HUES64 (cell line): ENCODE measurements at regions not wholly inside any gene's neighbourhood (a gene's known extent, or its start where the extent isn't known, plus 50 kb on each side); places are given as distances from the start of the nearest gene placed in this dataset.
"Not testable (repeated sequence)": the region's sequence is repeated elsewhere in the genome, so short reads cannot be mapped to it uniquely, and the experiment has no call there.

Source experiments
- H3K27ac ChIP-seq: 2 replicates; pipeline ENCODE4 v1.7.0; 2013; ENCODE audit warnings: low read depth, low read length, inconsistent platforms
- H3K27me3 ChIP-seq: 2 replicates; pipeline ENCODE4 v1.6.1; 2013; ENCODE audit warnings: mild to moderate bottlenecking, low read length; ENCODE audit not compliant: insufficient read depth
- H3K36me3 ChIP-seq: 2 replicates; pipeline ENCODE4 v1.6.1; 2013; ENCODE audit warnings: mild to moderate bottlenecking, low read length; ENCODE audit not compliant: insufficient read depth
- H3K4me1 ChIP-seq: 2 replicates; pipeline ENCODE4 v1.6.1; 2013; ENCODE audit warnings: mild to moderate bottlenecking, low read length, moderate library complexity; ENCODE audit not compliant: insufficient read depth
- H3K4me3 ChIP-seq: 2 replicates; pipeline ENCODE4 v1.5.1; 2013; ENCODE audit warnings: mild to moderate bottlenecking, low read length, moderate library complexity
- H3K9ac ChIP-seq: 2 replicates; pipeline ENCODE4 v1.6.1; 2013; ENCODE audit warnings: mild to moderate bottlenecking, low read depth, low read length
- H3K9me3 ChIP-seq: 2 replicates; pipeline ENCODE4 v1.6.1; 2013; ENCODE audit warnings: low read depth, low read length; ENCODE audit not compliant: insufficient read depth
- WGBS: fragments of 150-250, 120-280 bp; methylation state at CpG from one replicate; pipeline ENCODE4 v1.1.7; 2013; ENCODE audit warnings: missing lambda C conversion rate; 5-methylcytosine and 5-hydroxymethylcytosine counted together

DNA sequence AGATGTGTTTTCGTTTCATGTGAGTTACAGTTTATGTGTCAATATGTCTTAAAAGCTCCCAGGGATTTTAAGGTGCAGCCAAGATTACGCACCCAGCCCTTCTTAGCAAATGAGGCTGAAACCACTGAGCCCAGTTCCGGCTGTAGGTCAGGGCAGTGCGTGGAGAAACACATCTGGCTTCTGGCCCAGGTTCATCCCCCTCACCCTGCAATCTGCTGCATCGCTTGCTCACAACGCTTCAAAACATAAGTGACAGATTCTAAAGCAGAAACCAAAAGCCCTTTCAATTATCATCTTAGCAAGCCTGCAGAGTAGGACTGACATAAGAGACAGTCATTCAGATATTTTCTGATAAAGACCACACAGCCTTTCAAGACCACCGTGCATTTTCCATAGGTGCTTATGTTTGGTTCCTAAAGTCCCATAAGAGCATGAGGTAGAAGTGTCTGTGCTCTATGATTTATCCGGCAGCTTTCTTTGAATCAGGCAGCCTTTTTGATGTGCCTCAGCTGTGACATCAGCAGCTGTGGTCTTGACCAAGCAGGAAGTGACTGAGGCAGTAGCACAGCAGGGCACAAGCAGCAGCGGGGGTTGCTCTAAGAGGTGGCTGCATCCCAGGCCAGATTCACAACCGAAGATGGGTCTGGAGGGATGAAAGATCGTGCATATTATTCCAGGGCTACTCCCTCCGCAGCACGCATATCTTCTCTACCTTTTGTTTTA lies 72.1 kb upstream of the LYZL2 start:
- no peak overlapping the region for H3K9ac ChIP-seq
- no peak overlapping the region for H3K4me3 ChIP-seq
- peaks cover 42% of the 10 kb centered on the region for H3K4me1 ChIP-seq
- WGBS = 71% methylated on average over 12 of the region's 13 CpGs
- H3K36me3 ChIP-seq = no peaks in the 10 kb centered on the region
- H3K9me3 ChIP-seq = no peaks in the 10 kb centered on the region
- H3K27me3 ChIP-seq = no peaks in the 10 kb centered on the region
- H3K27ac ChIP-seq = no peak overlapping the region

DNA sequence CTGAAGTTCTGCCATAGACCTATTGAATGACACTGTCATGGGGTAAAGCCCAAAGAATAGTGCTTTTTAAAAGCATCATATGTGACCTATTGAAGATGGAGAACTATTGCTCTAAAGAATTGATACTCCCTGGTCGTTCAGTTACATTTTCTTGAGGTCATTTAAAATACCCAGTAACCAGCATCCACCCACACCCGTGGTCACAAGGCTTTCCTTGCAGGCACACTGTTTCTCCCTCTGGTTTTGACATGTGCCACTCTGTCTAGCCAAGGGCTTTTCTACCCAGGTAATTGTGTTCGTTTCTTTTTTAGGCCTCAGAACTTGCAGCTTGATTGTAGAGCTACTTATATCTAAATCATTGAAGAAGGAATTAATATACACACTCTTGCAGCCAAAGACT lies 68.3 kb upstream of the LYZL2 start:
- no peak overlapping the region for H3K27ac ChIP-seq
- H3K36me3 ChIP-seq = no peaks in the 10 kb centered on the region
- H3K9ac ChIP-seq = no peak overlapping the region
- 88% methylated on average over 3 of the region's 3 CpGs for WGBS
- no peaks in the 10 kb centered on the region for H3K27me3 ChIP-seq
- no peaks in the 10 kb centered on the region for H3K9me3 ChIP-seq
- peaks cover 33% of the 10 kb centered on the region for H3K4me1 ChIP-seq
- H3K4me3 ChIP-seq = no peak overlapping the region

DNA sequence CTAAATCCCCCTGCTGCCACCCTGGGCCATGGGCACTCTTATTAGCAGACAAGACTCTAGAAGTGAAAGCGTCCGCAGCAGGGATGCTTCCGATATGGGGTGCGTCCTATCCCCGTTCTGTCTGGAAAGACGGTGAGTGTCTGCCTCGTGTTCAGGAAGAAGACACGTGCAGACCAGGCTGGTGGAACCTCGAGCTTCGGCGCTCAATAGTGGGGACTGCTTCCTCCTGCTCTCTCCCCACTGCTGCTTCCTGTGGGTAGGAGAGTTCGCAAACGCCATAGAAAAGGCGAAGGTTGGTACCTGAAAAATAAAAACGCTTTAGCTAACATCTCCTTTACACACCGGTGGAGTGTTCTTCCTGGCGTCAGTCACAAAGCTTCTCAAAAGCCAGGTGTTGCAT lies 67.7 kb upstream of the LYZL2 start:
- 79% methylated on average over 17 of the region's 17 CpGs for WGBS
- H3K9me3 ChIP-seq = not testable (repeated sequence)
- peaks cover 33% of the 10 kb centered on the region for H3K4me1 ChIP-seq

DNA sequence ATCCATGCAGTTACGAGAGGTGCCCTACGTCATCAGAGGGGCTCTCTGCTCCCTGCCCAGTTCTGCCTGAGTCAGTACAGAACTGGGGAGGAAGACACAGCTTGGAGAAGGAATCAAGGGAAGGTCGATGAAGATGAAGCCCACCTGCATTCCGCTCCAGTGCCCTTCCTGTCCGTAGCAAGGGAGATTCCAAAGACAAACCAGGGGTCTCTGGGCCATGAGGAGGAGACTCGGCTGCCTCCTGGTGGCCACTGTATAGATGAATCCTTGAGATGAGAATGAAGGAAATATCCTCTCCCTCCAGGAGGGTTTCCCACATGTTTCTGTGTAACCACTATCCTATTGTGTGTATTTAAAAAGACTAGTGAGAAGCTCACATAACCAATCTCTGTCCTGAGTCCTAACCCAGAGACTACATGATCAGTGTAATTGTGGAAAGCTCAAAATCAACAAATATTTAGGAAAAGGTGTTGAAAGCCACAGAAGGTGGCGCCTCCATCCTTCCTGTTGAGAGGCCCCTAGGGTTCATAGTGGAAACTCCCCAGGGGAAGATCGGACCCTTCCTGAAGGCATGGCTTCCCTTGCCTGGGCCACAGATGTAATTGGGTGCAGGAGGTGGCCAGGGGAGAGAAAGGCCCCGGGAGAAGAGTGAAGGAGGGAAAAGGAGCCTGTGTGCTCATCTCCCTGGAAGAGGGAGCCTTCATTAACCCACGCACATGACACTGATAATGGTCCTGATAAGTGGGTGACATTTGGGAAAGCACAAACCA lies 67.0 kb upstream of the LYZL2 start:
- H3K9me3 ChIP-seq, H3K9ac ChIP-seq, H3K4me3 ChIP-seq, H3K27me3 ChIP-seq, H3K27ac ChIP-seq, H3K36me3 ChIP-seq: not testable (repeated sequence)
- WGBS = 84% methylated on average over 7 of the region's 10 CpGs
- H3K4me1 ChIP-seq = peaks cover 28% of the 10 kb centered on the region

More for the DNA sequence above, 67.7 kb upstream of the LYZL2 start:
- H3K27me3 ChIP-seq, H3K4me3 ChIP-seq, H3K36me3 ChIP-seq, H3K27ac ChIP-seq, H3K9ac ChIP-seq: not testable (repeated sequence)

DNA sequence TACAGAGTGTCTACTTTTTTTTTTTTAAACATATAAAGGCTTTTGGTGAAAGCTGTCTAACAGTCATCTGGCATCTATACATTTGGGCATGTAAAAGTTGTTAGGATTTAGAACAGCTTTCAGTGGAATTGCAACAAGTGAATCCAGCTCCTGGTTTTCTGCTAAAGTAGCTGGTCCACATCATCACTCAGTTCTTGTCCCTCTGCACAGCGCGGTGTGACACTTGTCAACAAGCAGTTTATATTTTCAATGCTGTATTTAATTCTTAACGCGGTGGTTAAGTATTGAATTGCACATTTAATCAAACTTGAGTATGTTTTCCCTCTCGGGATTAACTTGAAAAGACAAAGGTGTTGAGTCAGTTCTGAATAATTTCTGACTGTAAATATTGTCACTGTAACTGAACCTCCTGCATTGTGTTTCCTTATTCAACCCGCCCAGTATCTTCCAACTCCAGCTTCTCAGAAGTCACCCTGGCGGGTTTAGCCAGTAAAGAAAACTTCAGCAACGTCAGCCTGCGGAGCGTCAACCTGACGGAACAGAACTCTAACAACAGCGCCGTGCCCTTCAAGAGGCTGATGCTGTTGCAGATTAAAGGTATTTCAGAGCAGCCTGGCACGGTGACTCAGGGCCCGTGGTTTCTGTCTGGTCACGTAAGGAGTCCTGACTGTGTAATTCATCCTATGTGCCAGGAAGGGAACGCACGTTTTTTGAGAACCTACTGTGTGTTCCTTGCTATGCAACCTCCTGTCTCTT lies 66.1 kb upstream of the LYZL2 start:
- not testable (repeated sequence) for H3K27ac ChIP-seq, H3K27me3 ChIP-seq, H3K9ac ChIP-seq, H3K9me3 ChIP-seq, H3K36me3 ChIP-seq, H3K4me3 ChIP-seq
- WGBS = 92% methylated on average over 18 of the region's 18 CpGs
- H3K4me1 ChIP-seq = peaks cover 19% of the 10 kb centered on the region

DNA sequence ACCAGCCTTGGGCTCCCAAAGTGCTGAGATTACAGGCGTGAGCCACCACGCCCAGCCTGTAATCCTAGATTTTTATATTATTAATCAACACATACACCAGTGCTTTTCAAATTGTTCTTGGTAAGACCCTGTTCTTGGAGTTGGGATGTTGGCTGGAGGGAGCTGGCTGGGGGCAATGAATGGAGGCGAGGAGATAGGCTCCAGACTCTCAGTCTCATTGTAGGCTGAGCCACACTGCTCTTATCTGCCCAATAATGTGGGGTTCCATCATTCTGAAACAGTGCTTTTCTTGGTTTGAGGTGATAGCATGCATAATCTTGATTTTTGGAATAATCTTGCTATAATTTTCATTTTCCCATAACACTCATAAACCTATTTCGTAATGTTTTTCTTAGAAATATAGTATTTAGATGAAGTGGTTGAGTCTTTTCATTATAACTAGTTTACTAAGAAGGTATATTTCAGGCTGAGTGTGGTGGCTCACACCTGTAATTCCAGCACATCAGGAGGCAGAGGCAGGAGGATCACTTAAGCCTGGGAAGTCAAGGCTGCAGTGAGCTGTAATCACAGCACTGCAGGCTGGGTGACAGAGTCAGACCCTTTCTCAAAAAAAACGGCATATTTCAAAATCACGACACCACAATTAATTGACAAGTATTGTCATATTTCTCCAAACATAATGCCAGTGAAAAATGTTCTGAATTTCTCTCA lies 65.1 kb upstream of the LYZL2 start:
- Histone ChIP-seq H3K4me1 (peaks cover 10% of the 10 kb centered on the region; the same call in 1 of the 2 replicates), H3K9ac (no peak overlapping the region), H3K27ac (no peak overlapping the region), H3K4me3 (no peak overlapping the region), H3K9me3 (no peaks in the 10 kb centered on the region), H3K27me3 (no peaks in the 10 kb centered on the region), H3K36me3 (no peaks in the 10 kb centered on the region)
- WGBS = 94% methylated on average over 5 of the region's 6 CpGs

DNA sequence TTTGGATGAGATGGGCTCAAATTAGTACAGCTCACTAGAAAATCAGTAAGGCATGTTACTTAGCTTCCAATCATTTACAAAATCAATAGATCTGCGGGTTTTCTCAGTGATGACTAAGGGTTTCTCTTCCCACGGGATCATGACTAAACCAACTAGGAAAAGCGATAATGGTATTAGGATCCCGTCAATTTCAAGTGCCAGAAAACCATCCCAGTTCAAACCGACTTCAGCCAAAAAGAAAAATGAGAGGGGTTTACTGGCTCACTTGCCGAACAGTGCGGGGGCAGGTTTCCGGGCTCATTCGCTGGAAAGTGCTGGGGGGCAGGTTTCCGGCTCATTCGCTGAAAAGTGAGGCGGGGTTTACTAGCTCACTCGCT lies 62.1 kb upstream of the LYZL2 start:
- Histone ChIP-seq H3K36me3 (no peaks in the 10 kb centered on the region), H3K4me3 (no peak overlapping the region), H3K27ac (no peak overlapping the region), H3K9me3 (no peaks in the 10 kb centered on the region), H3K27me3 (no peaks in the 10 kb centered on the region), H3K9ac (no peak overlapping the region), H3K4me1 (peaks cover 13% of the 10 kb centered on the region)
- WGBS = 90% methylated on average over 13 of the region's 13 CpGs

DNA sequence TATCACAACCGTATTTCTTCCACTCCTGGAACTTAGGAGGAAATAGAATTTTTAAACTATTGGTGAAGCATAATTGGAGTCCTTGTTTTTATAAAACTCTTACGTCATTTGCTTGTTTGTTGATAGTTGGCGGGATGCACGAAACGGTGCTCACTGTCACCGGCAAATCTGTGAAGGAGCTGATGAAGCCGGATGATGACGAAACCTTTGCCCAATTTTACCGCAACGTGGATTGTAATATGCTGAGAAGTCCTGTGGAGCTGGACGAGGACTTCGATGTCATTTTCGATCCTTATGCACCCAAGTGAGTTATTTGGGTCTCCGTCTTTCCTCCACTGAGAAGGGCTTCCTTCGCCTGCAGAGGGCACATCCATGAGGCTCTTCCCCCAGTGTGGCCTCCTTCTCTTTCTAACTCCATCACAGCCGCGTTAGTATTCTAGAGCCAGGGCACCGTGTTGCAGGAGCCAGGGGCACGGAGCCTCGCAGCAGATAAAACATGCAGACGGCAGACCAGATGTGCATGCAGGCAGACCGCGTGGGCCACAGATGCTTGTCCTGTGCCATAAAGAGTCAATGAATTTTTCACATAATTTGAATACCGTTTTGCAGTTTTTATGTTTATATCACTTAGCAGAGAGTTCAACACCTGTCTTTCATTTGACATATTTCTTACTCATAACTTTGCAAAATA lies 61.5 kb upstream of the LYZL2 start:
- not testable (repeated sequence) for H3K36me3 ChIP-seq, H3K9me3 ChIP-seq, H3K27ac ChIP-seq, H3K9ac ChIP-seq, H3K4me3 ChIP-seq, H3K27me3 ChIP-seq
- WGBS = 94% methylated on average over 24 of the region's 24 CpGs
- peaks cover 13% of the 10 kb centered on the region for H3K4me1 ChIP-seq

DNA sequence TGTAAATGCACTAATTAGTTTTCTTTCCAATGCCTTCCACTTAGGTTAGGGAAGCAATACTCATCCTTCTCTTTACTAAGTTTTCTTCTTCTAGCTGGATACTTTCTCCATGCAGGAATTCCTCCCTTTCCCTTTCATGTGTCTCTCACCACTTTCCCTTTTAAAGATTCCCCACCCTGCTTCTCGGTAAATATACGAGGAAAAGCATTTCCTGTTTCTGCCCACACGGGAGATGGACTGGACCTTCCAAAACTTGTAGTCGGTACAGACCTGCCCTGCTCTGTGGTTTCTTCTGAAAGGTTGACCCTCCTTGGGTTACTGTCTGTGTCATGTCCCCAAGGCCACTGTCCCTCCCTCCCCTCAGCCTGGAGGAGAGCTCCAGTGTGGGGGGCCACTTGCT lies 58.9 kb upstream of the LYZL2 start:
- no peak overlapping the region for H3K9ac ChIP-seq
- peaks cover 13% of the 10 kb centered on the region for H3K4me1 ChIP-seq
- no peaks in the 10 kb centered on the region for H3K9me3 ChIP-seq
- H3K36me3 ChIP-seq = no peaks in the 10 kb centered on the region
- WGBS = 76% methylated on average over 4 of the region's 4 CpGs
- H3K4me3 ChIP-seq = no peak overlapping the region
- no peaks in the 10 kb centered on the region for H3K27me3 ChIP-seq
- H3K27ac ChIP-seq = no peak overlapping the region

DNA sequence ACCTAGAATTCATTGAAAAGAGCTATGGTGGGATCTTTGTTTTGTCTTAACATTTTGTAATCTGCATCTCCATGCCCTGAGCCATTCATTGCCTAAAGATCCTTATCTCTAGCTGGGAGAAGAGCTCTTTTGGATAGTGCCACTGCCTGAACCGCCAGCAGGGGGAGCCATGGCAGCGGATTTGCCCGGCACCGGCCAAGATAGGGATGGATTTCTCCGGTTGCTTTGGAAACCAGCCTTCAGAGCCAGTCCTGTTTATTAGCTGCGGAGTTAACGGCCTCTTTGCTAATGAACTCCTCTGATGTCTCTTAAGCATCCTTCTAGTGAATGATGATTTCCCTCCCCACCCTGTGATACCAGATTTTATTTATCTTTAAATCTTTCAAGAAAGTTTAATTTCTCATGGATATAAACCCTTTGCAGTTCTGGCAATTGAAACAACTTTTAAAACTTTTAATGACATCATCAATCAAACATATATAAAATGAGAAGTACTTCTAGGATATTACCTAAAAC lies 58.2 kb upstream of the LYZL2 start:
- H3K27me3 ChIP-seq = no peaks in the 10 kb centered on the region
- 3% methylated on average over 7 of the region's 7 CpGs for WGBS
- H3K27ac ChIP-seq = no peak overlapping the region
- no peaks in the 10 kb centered on the region for H3K36me3 ChIP-seq
- H3K4me3 ChIP-seq = no peak overlapping the region
- H3K9me3 ChIP-seq = no peaks in the 10 kb centered on the region
- H3K4me1 ChIP-seq = peaks cover 13% of the 10 kb centered on the region
- no peak overlapping the region for H3K9ac ChIP-seq
